T-helper 2 cell (primary cell): ENCODE measurements at regions not wholly inside any gene's neighbourhood (a gene's known extent, or its start where the extent isn't known, plus 50 kb on each side); places are given as distances from the start of the nearest gene placed in this dataset.

ENCODE experiments used
- DNase-seq, 5 experiments: peaks; one replicate each; pipeline versions ENCODE4 v3.0.0 to v3.0.0-alpha.2; 2012 to 2022

- no peak for DNase-seq
These were observed 208.6 kb downstream of the PSAT1 start for GRCh38 chr9:78505546-78505945.

- no peak for DNase-seq
These were observed 210.1 kb downstream of the PSAT1 start for GRCh38 chr9:78507037-78507436.

GRCh38 chr9:78510035-78510434 lies 213.1 kb downstream of the PSAT1 start:
- DNase-seq, result no peak

- no peak for DNase-seq
These were observed 218.2 kb downstream of the PSAT1 start for GRCh38 chr9:78515108-78515507.

GRCh38 chr9:78519786-78520185 lies 222.9 kb downstream of the PSAT1 start:
- DNase-seq, result no peak

GRCh38 chr9:78521680-78522079 lies 224.8 kb downstream of the PSAT1 start:
- no peak for DNase-seq

GRCh38 chr9:78525986-78526560 lies 229.1 kb downstream of the PSAT1 start:
- no peak for DNase-seq

GRCh38 chr9:78533500-78533899 lies 236.6 kb downstream of the PSAT1 start:
- DNase-seq, result no peak

GRCh38 chr9:78539188-78539587 lies 242.3 kb downstream of the PSAT1 start:
- no peak for DNase-seq

GRCh38 chr9:78539904-78540303 lies 243.0 kb downstream of the PSAT1 start:
- no peak for DNase-seq

- DNase-seq, result no peak
These were observed 245.0 kb downstream of the PSAT1 start for GRCh38 chr9:78541868-78542443.

- no peak for DNase-seq
These were observed 245.7 kb downstream of the PSAT1 start for GRCh38 chr9:78542491-78543181.

- no peak for DNase-seq
These were observed 246.4 kb downstream of the PSAT1 start for GRCh38 chr9:78543353-78543752.

- DNase-seq, result no peak
These were observed 247.3 kb downstream of the PSAT1 start for GRCh38 chr9:78544230-78544629.

GRCh38 chr9:78547831-78548230 lies 250.9 kb downstream of the PSAT1 start:
- no peak for DNase-seq

GRCh38 chr9:78548670-78549069 lies 251.7 kb downstream of the PSAT1 start:
- no peak for DNase-seq

- DNase-seq, result no peak
These were observed 252.8 kb downstream of the PSAT1 start for GRCh38 chr9:78549711-78550110.

GRCh38 chr9:78552802-78553201 lies 255.9 kb downstream of the PSAT1 start:
- no peak for DNase-seq

- no peak for DNase-seq
These were observed 260.6 kb downstream of the PSAT1 start for GRCh38 chr9:78557540-78557939.

GRCh38 chr9:78559449-78559885 lies 262.5 kb downstream of the PSAT1 start:
- no peak for DNase-seq

- no peak for DNase-seq
These were observed 265.1 kb downstream of the PSAT1 start for GRCh38 chr9:78562021-78562420.

GRCh38 chr9:78563269-78563668 lies 266.3 kb downstream of the PSAT1 start:
- no peak for DNase-seq

- no peak for DNase-seq
These were observed 268.6 kb downstream of the PSAT1 start for GRCh38 chr9:78565481-78565880.

- no peak for DNase-seq
These were observed 269.6 kb downstream of the PSAT1 start for GRCh38 chr9:78566521-78566920.
